Loucy (cell line): ENCODE measurements at regions not wholly inside any gene's neighbourhood (a gene's known extent, or its start where the extent isn't known, plus 50 kb on each side); places are given as distances from the start of the nearest gene placed in this dataset.

Source experiments
- EZH2phosphoT487 ChIP-seq: fragments of 200-600 bp; IDR thresholded peaks from 2 replicates; pipeline ENCODE4 v1.6.1; 2018; ENCODE audit warnings: antibody characterized with exemption, mild to moderate bottlenecking, moderate library complexity, borderline replicate concordance
- TF ChIP-seq, protein P1 (sequence below): fragments of 200-600 bp; sonication (generic); conservative IDR thresholded peaks from 2 replicates; pipeline ENCODE4 v1.5.1; 2014; ENCODE audit warnings: mild to moderate bottlenecking, antibody characterized with exemption, low read length

DNA sequence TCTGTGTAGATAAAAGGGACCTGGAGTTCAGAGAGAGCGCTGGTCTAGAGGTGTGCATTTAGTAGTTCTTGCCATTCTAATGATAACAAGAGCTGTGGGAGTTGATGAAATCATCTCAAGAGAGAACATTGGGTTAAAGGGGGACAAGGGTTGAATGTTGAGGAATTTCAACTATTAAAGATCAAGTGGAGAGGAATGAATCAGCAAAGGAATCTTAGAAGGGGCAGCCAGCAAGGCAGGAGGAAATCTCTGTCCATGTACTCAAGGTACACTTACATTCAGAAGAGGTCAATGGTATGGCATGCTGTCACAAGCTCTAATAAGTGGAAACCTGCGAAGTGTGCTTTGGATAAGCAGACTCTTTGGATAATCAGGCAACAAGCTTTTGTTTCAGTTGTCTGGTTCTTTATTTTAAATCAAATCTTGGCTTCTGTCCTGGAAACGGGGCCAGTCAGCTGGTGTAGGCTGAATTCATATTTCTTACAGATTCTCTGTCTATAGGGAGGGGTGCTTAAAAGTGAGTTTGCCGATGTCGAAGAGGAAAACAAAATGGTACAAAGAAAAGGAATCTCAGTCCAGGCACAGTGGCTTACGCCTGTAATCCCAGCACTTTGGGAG lies 320.5 kb upstream of the CD180 start:
- TF ChIP-seq, protein P1, sequence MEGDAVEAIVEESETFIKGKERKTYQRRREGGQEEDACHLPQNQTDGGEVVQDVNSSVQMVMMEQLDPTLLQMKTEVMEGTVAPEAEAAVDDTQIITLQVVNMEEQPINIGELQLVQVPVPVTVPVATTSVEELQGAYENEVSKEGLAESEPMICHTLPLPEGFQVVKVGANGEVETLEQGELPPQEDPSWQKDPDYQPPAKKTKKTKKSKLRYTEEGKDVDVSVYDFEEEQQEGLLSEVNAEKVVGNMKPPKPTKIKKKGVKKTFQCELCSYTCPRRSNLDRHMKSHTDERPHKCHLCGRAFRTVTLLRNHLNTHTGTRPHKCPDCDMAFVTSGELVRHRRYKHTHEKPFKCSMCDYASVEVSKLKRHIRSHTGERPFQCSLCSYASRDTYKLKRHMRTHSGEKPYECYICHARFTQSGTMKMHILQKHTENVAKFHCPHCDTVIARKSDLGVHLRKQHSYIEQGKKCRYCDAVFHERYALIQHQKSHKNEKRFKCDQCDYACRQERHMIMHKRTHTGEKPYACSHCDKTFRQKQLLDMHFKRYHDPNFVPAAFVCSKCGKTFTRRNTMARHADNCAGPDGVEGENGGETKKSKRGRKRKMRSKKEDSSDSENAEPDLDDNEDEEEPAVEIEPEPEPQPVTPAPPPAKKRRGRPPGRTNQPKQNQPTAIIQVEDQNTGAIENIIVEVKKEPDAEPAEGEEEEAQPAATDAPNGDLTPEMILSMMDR, result no peak
- no peak for TF ChIP-seq EZH2phosphoT487
